Panc1 (cell line): ENCODE measurements at regions not wholly inside any gene's neighbourhood (a gene's known extent, or its start where the extent isn't known, plus 50 kb on each side); places are given as distances from the start of the nearest gene placed in this dataset.

Source experiments
- ATAC-seq: fragments of 200-7000 bp; cut with Tn5 transposase; 2 replicates; pipeline ENCODE4 v1.9.1; 2020; ENCODE audit warnings: mild to moderate bottlenecking, moderate library complexity
- BruUV-seq: library from RNA; stranded (reverse); fragments of 400-500 nt; replicated peaks from 2 replicates; lab custom pipeline; 2021; lab: Mats Ljungman, UMichigan
- CTCF ChIA-PET: fragments of 300-600 bp; sonication (Branson Sonifier 250); formaldehyde crosslinking; loops from one replicate; lab custom pipeline; 2022; ENCODE audit warnings: antibody characterized with exemption; lab: Charles Lee
- POLR2A ChIA-PET: fragments of 300-600 bp; sonication (Branson Sonifier 250); formaldehyde crosslinking; loops from one replicate; lab custom pipeline; 2022; ENCODE audit warnings: antibody characterized with exemption; lab: Charles Lee
- DNase-seq: peaks from one replicate; pipeline ENCODE4 v3.0.0-alpha.2; 2010; ENCODE audit warnings: low read depth, low spot score
- H3K27ac ChIP-seq: 2 replicates; pipeline ENCODE4 v1.5.1; 2011; ENCODE audit warnings: mild to moderate bottlenecking, low read length, inconsistent platforms
- H3K27me3 ChIP-seq: fragments of 200-500 bp; sonication (Bioruptor generic); 2 replicates; pipeline ENCODE4 v1.6.0; 2014; ENCODE audit warnings: low read length, inconsistent platforms; ENCODE audit not compliant: control insufficient read depth, insufficient read depth
- H3K36me3 ChIP-seq: fragments of 200-500 bp; sonication (Bioruptor generic); 2 replicates; pipeline ENCODE4 v1.5.1; 2014; ENCODE audit warnings: inconsistent platforms, mild to moderate bottlenecking, low read length, moderate library complexity; ENCODE audit not compliant: control insufficient read depth, insufficient read depth
- H3K4me1 ChIP-seq: 2 replicates; pipeline ENCODE4 v1.5.1; 2011; ENCODE audit warnings: inconsistent platforms, mild to moderate bottlenecking, low read length, moderate library complexity; ENCODE audit not compliant: control insufficient read depth, insufficient read depth
- H3K4me3 ChIP-seq, 2 experiments: 2 replicates each; pipeline ENCODE4 v1.5.1; 2011 to 2012; ENCODE audit warnings: low read depth in 2 of 2, low read length in 2 of 2, mild to moderate bottlenecking in 2 of 2, inconsistent platforms in 1 of 2, moderate library complexity in 1 of 2
- H3K9me3 ChIP-seq: fragments of 200-500 bp; sonication (Bioruptor generic); 2 replicates; pipeline ENCODE4 v1.5.1; 2014; ENCODE audit warnings: low read depth, mild to moderate bottlenecking, inconsistent platforms, low read length, moderate library complexity; ENCODE audit not compliant: control insufficient read depth, insufficient read depth
- POLR2AphosphoS5 ChIP-seq: IDR thresholded peaks from 2 replicates; pipeline ENCODE4 v1.6.1; 2012; ENCODE audit warnings: mild to moderate bottlenecking, low read depth, low read length, moderate library complexity
- SIN3A ChIP-seq: IDR thresholded peaks from 2 replicates; pipeline ENCODE4 v1.6.1; 2012; ENCODE audit warnings: low read depth, mild to moderate bottlenecking, low read length, moderate library complexity, borderline replicate concordance; ENCODE audit not compliant: insufficient read depth
- TCF7L2 ChIP-seq: IDR thresholded peaks from 2 replicates; pipeline ENCODE4 v1.6.1; 2011; ENCODE audit warnings: mild to moderate bottlenecking, low read depth, low read length, inconsistent platforms
- in situ Hi-C: cut with HindIII; loops from 2 replicates; pipeline ENCODE4 v1.10.0; 2016; ENCODE audit warnings: low sequenced_read_pairs, low pct_unique_long_range_greater_than_20kb
- intact Hi-C: fragments of 100-400 bp; cut with micrococcal nuclease; formaldehyde crosslinking; loops from one replicate; pipeline ENCODE4 v1.10.0; 2022; ENCODE audit not compliant: unreplicated experiment
- TF ChIP-seq, protein P1 (sequence below), 2 experiments: IDR thresholded peaks; 2 replicates each; pipeline ENCODE4 v1.6.1; 2011 to 2012; ENCODE audit warnings: low read depth in 2 of 2, control low read depth in 1 of 2, low read length in 1 of 2, mild to moderate bottlenecking in 1 of 2, moderate library complexity in 1 of 2; ENCODE audit not compliant: insufficient read depth in 1 of 2
- TF ChIP-seq, protein P2 (sequence below): fragments of 450-650 bp; IDR thresholded peaks from 2 replicates; pipeline ENCODE4 v1.5.1; 2017; ENCODE audit warnings: mild to moderate bottlenecking

DNA sequence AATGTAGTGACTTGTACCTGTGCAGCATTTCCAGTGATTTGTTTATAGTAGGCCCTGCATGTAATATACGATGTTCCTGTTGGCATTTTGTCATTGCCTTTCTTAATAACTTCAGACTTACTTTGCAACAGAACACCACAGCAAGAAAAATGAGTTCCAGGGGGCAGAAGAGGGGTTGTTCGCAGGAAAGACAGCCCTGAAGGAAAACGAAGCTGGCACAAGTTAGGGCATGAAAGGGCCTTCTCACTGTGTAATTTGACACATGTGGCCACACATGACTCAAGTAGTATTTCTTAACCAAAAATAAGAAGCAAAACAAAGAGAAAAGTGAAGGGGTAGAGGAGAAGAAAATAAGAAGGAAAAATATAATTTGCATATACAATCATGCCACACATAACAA lies 265.8 kb upstream of the SMIM31 start:
- POLR2A ChIA-PET = no interaction called here
- intact Hi-C loops = no loop called here

DNA sequence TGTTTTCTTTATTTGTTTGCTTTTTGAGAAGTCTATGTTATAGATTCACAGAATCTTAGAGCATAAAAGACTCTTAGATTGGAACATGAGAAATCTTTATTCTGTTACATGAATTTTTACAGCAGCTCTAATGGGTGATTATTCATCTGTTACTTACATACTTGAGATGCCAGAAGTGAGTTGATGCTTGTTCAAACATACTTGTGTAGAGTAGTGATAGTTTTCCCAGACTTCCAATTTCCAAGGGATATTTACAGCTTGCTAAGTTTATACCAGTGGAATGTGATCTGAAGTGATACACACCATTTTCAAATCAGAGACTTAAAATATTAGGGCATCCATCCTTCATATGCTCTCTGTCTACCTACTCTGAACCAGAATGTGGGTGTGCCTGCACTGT lies 252.9 kb upstream of the SMIM31 start:
- no TSS peak for BruUV-seq
- ATAC-seq (no peak), DNase-seq (no peak)
- no peak overlapping the region for H3K4me3 ChIP-seq
- in situ Hi-C loops (no loop called here), intact Hi-C loops (no loop called here)
- H3K4me1 ChIP-seq = no peaks in the 10 kb centered on the region
- CTCF ChIA-PET = no interaction called here
- no peaks in the 10 kb centered on the region for H3K9me3 ChIP-seq
- no peaks in the 10 kb centered on the region for H3K36me3 ChIP-seq
- no peak for TF ChIP-seq POLR2AphosphoS5
- TF ChIP-seq TCF7L2 = no peak
- TF ChIP-seq SIN3A = no peak
- TF ChIP-seq, protein P1, sequence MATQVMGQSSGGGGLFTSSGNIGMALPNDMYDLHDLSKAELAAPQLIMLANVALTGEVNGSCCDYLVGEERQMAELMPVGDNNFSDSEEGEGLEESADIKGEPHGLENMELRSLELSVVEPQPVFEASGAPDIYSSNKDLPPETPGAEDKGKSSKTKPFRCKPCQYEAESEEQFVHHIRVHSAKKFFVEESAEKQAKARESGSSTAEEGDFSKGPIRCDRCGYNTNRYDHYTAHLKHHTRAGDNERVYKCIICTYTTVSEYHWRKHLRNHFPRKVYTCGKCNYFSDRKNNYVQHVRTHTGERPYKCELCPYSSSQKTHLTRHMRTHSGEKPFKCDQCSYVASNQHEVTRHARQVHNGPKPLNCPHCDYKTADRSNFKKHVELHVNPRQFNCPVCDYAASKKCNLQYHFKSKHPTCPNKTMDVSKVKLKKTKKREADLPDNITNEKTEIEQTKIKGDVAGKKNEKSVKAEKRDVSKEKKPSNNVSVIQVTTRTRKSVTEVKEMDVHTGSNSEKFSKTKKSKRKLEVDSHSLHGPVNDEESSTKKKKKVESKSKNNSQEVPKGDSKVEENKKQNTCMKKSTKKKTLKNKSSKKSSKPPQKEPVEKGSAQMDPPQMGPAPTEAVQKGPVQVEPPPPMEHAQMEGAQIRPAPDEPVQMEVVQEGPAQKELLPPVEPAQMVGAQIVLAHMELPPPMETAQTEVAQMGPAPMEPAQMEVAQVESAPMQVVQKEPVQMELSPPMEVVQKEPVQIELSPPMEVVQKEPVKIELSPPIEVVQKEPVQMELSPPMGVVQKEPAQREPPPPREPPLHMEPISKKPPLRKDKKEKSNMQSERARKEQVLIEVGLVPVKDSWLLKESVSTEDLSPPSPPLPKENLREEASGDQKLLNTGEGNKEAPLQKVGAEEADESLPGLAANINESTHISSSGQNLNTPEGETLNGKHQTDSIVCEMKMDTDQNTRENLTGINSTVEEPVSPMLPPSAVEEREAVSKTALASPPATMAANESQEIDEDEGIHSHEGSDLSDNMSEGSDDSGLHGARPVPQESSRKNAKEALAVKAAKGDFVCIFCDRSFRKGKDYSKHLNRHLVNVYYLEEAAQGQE (IDR thresholded peaks at IDR 0.05; ENCODE audit: insufficient read depth in 1 of 2, low read depth in 2 of 2, low read length in 1 of 2) = no peak
- TF ChIP-seq, protein P2, sequence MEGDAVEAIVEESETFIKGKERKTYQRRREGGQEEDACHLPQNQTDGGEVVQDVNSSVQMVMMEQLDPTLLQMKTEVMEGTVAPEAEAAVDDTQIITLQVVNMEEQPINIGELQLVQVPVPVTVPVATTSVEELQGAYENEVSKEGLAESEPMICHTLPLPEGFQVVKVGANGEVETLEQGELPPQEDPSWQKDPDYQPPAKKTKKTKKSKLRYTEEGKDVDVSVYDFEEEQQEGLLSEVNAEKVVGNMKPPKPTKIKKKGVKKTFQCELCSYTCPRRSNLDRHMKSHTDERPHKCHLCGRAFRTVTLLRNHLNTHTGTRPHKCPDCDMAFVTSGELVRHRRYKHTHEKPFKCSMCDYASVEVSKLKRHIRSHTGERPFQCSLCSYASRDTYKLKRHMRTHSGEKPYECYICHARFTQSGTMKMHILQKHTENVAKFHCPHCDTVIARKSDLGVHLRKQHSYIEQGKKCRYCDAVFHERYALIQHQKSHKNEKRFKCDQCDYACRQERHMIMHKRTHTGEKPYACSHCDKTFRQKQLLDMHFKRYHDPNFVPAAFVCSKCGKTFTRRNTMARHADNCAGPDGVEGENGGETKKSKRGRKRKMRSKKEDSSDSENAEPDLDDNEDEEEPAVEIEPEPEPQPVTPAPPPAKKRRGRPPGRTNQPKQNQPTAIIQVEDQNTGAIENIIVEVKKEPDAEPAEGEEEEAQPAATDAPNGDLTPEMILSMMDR = no peak
- no peaks in the 10 kb centered on the region for H3K27me3 ChIP-seq
- POLR2A ChIA-PET = no interaction called here
- H3K27ac ChIP-seq = no peak overlapping the region

More for the DNA sequence above, 265.8 kb upstream of the SMIM31 start:
- Histone ChIP-seq H3K9me3 (no peaks in the 10 kb centered on the region), H3K27me3 (no peaks in the 10 kb centered on the region), H3K4me3 (no peak overlapping the region), H3K36me3 (no peaks in the 10 kb centered on the region), H3K27ac (no peak overlapping the region), H3K4me1 (no peaks in the 10 kb centered on the region)
- CTCF ChIA-PET = no interaction called here
- ATAC-seq = no peak
- DNase-seq = no peak
- in situ Hi-C loops = no loop called here
- TF ChIP-seq, protein P1 (IDR thresholded peaks at IDR 0.05; ENCODE audit: insufficient read depth in 1 of 2, low read depth in 2 of 2, low read length in 1 of 2) = no peak
- TF ChIP-seq SIN3A (no peak), POLR2AphosphoS5 (no peak), TCF7L2 (no peak)
- TF ChIP-seq, protein P2 = no peak
- no TSS peak for BruUV-seq
